H1 (cell line): ENCODE measurements at regions not wholly inside any gene's neighbourhood (a gene's known extent, or its start where the extent isn't known, plus 50 kb on each side); places are given as distances from the start of the nearest gene placed in this dataset.

Experiments used
- CTCF ChIA-PET: fragments of 300-600 bp; sonication (Branson Sonifier 250); formaldehyde crosslinking; loops from one replicate; lab custom pipeline; 2021; ENCODE audit not compliant: partially characterized antibody; lab: Charles Lee
- POLR2A ChIA-PET: fragments of 300-600 bp; sonication (Branson Sonifier 250); formaldehyde crosslinking; loops from one replicate; lab custom pipeline; 2021; ENCODE audit warnings: inconsistent platforms; ENCODE audit not compliant: partially characterized antibody; lab: Charles Lee
- DNase-seq, 2 experiments: peaks; one replicate each; pipeline versions ENCODE4 v3.0.0 to v3.0.0-alpha.2; 2010 to 2022; ENCODE audit warnings: low spot score in 2 of 2, low read depth in 1 of 2, mixed read lengths in 1 of 2
- FAIRE-seq: peaks from 2 replicates; lab custom pipeline; 2011; peaks lifted over from hg19 to GRCh38; lab: Jason Lieb, UNC
- H2AFZ ChIP-seq: 2 replicates; pipeline ENCODE4 v1.8.1; 2012; ENCODE audit warnings: low read length, inconsistent platforms
- H2AK5ac ChIP-seq: 2 replicates; pipeline ENCODE4 v1.6.1; 2013; ENCODE audit warnings: low read depth, low read length
- H2BK120ac ChIP-seq: replicated peaks from 2 replicates; pipeline ENCODE3; 2013; ENCODE audit warnings: low read depth, low read length, inconsistent platforms
- H2BK12ac ChIP-seq: 2 replicates; pipeline ENCODE4 v1.6.1; 2013; ENCODE audit warnings: low read depth, low read length
- H2BK15ac ChIP-seq: 2 replicates; pipeline ENCODE4 v1.6.1; 2013; ENCODE audit warnings: low read length
- H2BK20ac ChIP-seq: 2 replicates; pipeline ENCODE4 v1.6.1; 2013; ENCODE audit warnings: low read length
- H2BK5ac ChIP-seq: 2 replicates; pipeline ENCODE4 v1.6.1; 2013; ENCODE audit warnings: low read depth, low read length
- H3K14ac ChIP-seq: 2 replicates; pipeline ENCODE4 v1.6.1; 2013; ENCODE audit warnings: inconsistent platforms; ENCODE audit not compliant: insufficient read length
- H3K18ac ChIP-seq: 2 replicates; pipeline ENCODE4 v1.6.1; 2013; ENCODE audit warnings: low read length; ENCODE audit errors: extremely low read depth
- H3K23ac ChIP-seq: 2 replicates; pipeline ENCODE4 v1.6.1; 2013; ENCODE audit warnings: inconsistent platforms; ENCODE audit not compliant: insufficient read length
- H3K23me2 ChIP-seq: 2 replicates; pipeline ENCODE4 v1.6.1; 2013; ENCODE audit warnings: low read depth, low read length
- H3K27ac ChIP-seq: 2 replicates; pipeline ENCODE4 v1.6.1; 2011; ENCODE audit warnings: low read depth, low read length, inconsistent platforms
- H3K27me3 ChIP-seq, 4 experiments: replicated peaks in 1 of 4; 1 replicate in 1 of 4; 2 replicates in 3 of 4; pipeline versions ENCODE4 v1.6.1 to v1.8.1; 2011 to 2013; ENCODE audit warnings: low read length in 3 of 4, mild to moderate bottlenecking in 3 of 4, inconsistent platforms in 2 of 4, mixed read lengths in 2 of 4, moderate library complexity in 1 of 4; ENCODE audit not compliant: control insufficient read depth in 3 of 4, insufficient read depth in 3 of 4; ENCODE audit errors: extremely low read depth in 1 of 4
- H3K36me3 ChIP-seq, 4 experiments: 2 replicates each; pipeline versions ENCODE4 v1.6.1 to v1.8.1; 2011 to 2013; ENCODE audit warnings: mild to moderate bottlenecking in 4 of 4, low read length in 3 of 4, moderate library complexity in 2 of 4, control low read depth in 1 of 4, inconsistent platforms in 1 of 4; ENCODE audit not compliant: insufficient read depth in 4 of 4, control insufficient read depth in 2 of 4
- H3K4ac ChIP-seq: replicated peaks from 2 replicates; pipeline ENCODE3; 2013; ENCODE audit warnings: low read length, low read depth, mixed read lengths, inconsistent platforms; ENCODE audit not compliant: insufficient read length
- H3K4me1 ChIP-seq, 4 experiments: replicated peaks in 1 of 4; 1 replicate in 1 of 4; 2 replicates in 3 of 4; pipeline versions ENCODE4 v1.6.1 to v1.8.1; 2011 to 2013; ENCODE audit warnings: low read length in 3 of 4, inconsistent platforms in 2 of 4, mixed read lengths in 1 of 4; ENCODE audit not compliant: insufficient read depth in 4 of 4, control insufficient read depth in 3 of 4
- H3K4me2 ChIP-seq, 2 experiments: 2 replicates each; pipeline versions ENCODE4 v1.6.1 to v1.8.1; 2011 to 2013; ENCODE audit warnings: low read depth in 2 of 2, low read length in 2 of 2, control low read depth in 1 of 2, inconsistent platforms in 1 of 2, mild to moderate bottlenecking in 1 of 2; ENCODE audit not compliant: insufficient read depth in 1 of 2
- H3K4me3 ChIP-seq, 4 experiments: fragments of 200-600, 300-600 bp in 1 of 4; sonication (generic), shearing (Covaris generic), sonication (Bioruptor Twin) in 1 of 4; 2 replicates each; pipeline versions ENCODE4 v1.5.1 to v1.8.1; 2011 to 2016; ENCODE audit warnings: low read length in 4 of 4, low read depth in 3 of 4, control low read depth in 2 of 4, inconsistent platforms in 2 of 4, mild to moderate bottlenecking in 2 of 4, mixed read lengths in 1 of 4, moderate library complexity in 1 of 4; ENCODE audit not compliant: insufficient read depth in 2 of 4; ENCODE audit errors: extremely low read depth in 1 of 4
- H3K56ac ChIP-seq: replicated peaks from 2 replicates; pipeline ENCODE3; 2013; ENCODE audit warnings: low read depth, mild to moderate bottlenecking, mixed read lengths, low read length, inconsistent platforms; ENCODE audit not compliant: insufficient read length
- H3K79me1 ChIP-seq: 2 replicates; pipeline ENCODE4 v1.6.1; 2013; ENCODE audit warnings: low read depth, low read length, control low read depth
- H3K79me2 ChIP-seq, 2 experiments: 2 replicates each; pipeline versions ENCODE4 v1.6.1 to v1.8.1; 2012 to 2013; ENCODE audit warnings: low read length in 2 of 2, mild to moderate bottlenecking in 2 of 2, inconsistent platforms in 1 of 2; ENCODE audit not compliant: insufficient read depth in 2 of 2, control insufficient read depth in 1 of 2
- H3K9ac ChIP-seq, 4 experiments: replicated peaks in 1 of 4; 1 replicate in 1 of 4; 2 replicates in 3 of 4; pipeline versions ENCODE4 v1.6.1 to v1.8.1; 2011 to 2013; ENCODE audit warnings: low read depth in 3 of 4, low read length in 3 of 4, control low read depth in 2 of 4, mild to moderate bottlenecking in 2 of 4, moderate library complexity in 2 of 4, inconsistent platforms in 1 of 4; ENCODE audit errors: extremely low read depth in 1 of 4
- H3K9me3 ChIP-seq, 2 experiments: 2 replicates each; pipeline versions ENCODE4 v1.6.1 to v1.8.1; 2012 to 2013; ENCODE audit warnings: mild to moderate bottlenecking in 2 of 2, moderate library complexity in 2 of 2, control low read depth in 1 of 2, inconsistent platforms in 1 of 2, low read depth in 1 of 2, low read length in 1 of 2, mixed read lengths in 1 of 2; ENCODE audit not compliant: insufficient read depth in 2 of 2
- H4K20me1 ChIP-seq, 2 experiments: replicated peaks in 1 of 2; 2 replicates each; pipeline versions ENCODE3 to v1.8.1; 2011 to 2013; ENCODE audit warnings: inconsistent platforms in 2 of 2, low read length in 2 of 2, mild to moderate bottlenecking in 1 of 2; ENCODE audit not compliant: insufficient read depth in 2 of 2, control insufficient read depth in 1 of 2
- H4K5ac ChIP-seq: 2 replicates; pipeline ENCODE4 v1.6.1; 2013; ENCODE audit warnings: low read length, low read depth, mixed read lengths, inconsistent platforms; ENCODE audit not compliant: insufficient read length
- H4K8ac ChIP-seq: 2 replicates; pipeline ENCODE4 v1.8.0; 2013; ENCODE audit warnings: mild to moderate bottlenecking, moderate library complexity, low read length, inconsistent platforms; ENCODE audit not compliant: insufficient read depth; ENCODE audit errors: extremely low read depth
- H4K91ac ChIP-seq: replicated peaks from 2 replicates; pipeline ENCODE3; 2013; ENCODE audit warnings: low read length, mixed read lengths, inconsistent platforms; ENCODE audit not compliant: insufficient read length
- POU5F1 ChIP-seq: IDR thresholded peaks from 2 replicates; pipeline ENCODE4 v1.6.1; 2011; ENCODE audit warnings: low read depth, mild to moderate bottlenecking, low read length, moderate library complexity
- RAD21 ChIP-seq, 2 experiments: IDR thresholded peaks in 1 of 2; conservative IDR thresholded peaks in 1 of 2; 2 replicates each; pipeline ENCODE4 v1.6.1; 2011; ENCODE audit warnings: low read depth in 2 of 2, low read length in 2 of 2, improper control_type of control experiment in 1 of 2, inconsistent platforms in 1 of 2, mild to moderate bottlenecking in 1 of 2, moderate library complexity in 1 of 2
- RXRA ChIP-seq: IDR thresholded peaks from 2 replicates; pipeline ENCODE4 v1.6.1; 2011; ENCODE audit warnings: low read depth, mild to moderate bottlenecking, low read length, moderate library complexity; ENCODE audit not compliant: insufficient read depth
- SIN3A ChIP-seq, 2 experiments: IDR thresholded peaks in 1 of 2; conservative IDR thresholded peaks in 1 of 2; 2 replicates each; pipeline ENCODE4 v1.6.1; 2011 to 2012; ENCODE audit warnings: low read length in 2 of 2, improper control_type of control experiment in 1 of 2, low read depth in 1 of 2, mild to moderate bottlenecking in 1 of 2
- TAF1 ChIP-seq: IDR thresholded peaks from 2 replicates; pipeline ENCODE4 v1.6.1; 2011; ENCODE audit warnings: mild to moderate bottlenecking, low read depth, low read length
- ZNF274 ChIP-seq: IDR thresholded peaks from 2 replicates; pipeline ENCODE4 v1.7.0; 2012; ENCODE audit warnings: low read length, borderline replicate concordance; ENCODE audit errors: extremely low read depth
- WGBS, 2 experiments: shearing (Covaris generic) in 1 of 2; methylation state at CpG; one replicate each; pipeline versions ENCODE4 v1.1.6 to v1.1.7; 2013 to 2015; ENCODE audit warnings: low lambda C conversion rate in 2 of 2, mixed read lengths in 2 of 2, inconsistent platforms in 1 of 2, low coverage in 1 of 2, missing lambda C conversion rate in 1 of 2; ENCODE audit not compliant: insufficient replicate concordance in 2 of 2, insufficient coverage in 1 of 2, insufficient read length in 1 of 2; ENCODE audit errors: extremely low coverage in 1 of 2, missing lambda C conversion rate in 1 of 2; 5-methylcytosine and 5-hydroxymethylcytosine counted together

DNA sequence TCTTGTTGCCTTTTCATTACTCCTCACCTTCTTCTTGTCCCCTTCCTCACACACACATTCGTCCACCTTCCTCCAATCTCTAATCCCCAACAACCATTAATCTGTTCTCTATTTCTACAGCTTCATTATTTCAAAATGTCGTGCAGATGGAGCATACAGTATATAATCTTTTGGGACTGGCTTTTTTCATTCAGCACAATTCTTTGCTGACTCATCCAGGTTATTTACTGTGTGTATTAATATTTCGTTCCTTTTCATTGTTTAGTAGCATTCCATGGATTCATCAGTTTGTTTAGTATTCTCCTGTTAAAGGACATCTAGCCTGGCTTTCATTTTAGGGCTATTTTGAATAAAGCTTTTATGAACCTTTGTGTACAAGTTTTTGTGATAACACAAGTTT lies 159.3 kb downstream of the PTPN20 start:
- no peaks in the 10 kb centered on the region for H4K20me1 ChIP-seq
- H3K9me3 ChIP-seq, result no peaks in the 10 kb centered on the region
- no peaks in the 10 kb centered on the region for H3K23me2 ChIP-seq
- no peak overlapping the region for H3K14ac ChIP-seq
- WGBS, 2 experiments, result 85 to 100% methylated on average over 1 to 3 of the region's 3 CpGs
- H3K27me3 ChIP-seq, result no peaks in the 10 kb centered on the region
- no peak overlapping the region for H2AFZ ChIP-seq
- no peak overlapping the region for H3K9ac ChIP-seq
- H3K4me2 ChIP-seq, result no peak overlapping the region
- no peak overlapping the region for H4K8ac ChIP-seq
- no peak overlapping the region for H3K27ac ChIP-seq
- H3K4me1 ChIP-seq, result no peaks in the 10 kb centered on the region
- no peak overlapping the region for H3K4me3 ChIP-seq
- no peak overlapping the region for H2AK5ac ChIP-seq
- no peak overlapping the region for H3K23ac ChIP-seq
- no peak overlapping the region for H3K18ac ChIP-seq
- H3K36me3 ChIP-seq, result no peaks in the 10 kb centered on the region
- FAIRE-seq, result no peak
- no peaks in the 10 kb centered on the region for H3K79me2 ChIP-seq
- ChIA-PET POLR2A (no interaction called here), CTCF (interaction anchor here (1.0 kb wide), 1 partner anchor 119 kb away, joined by 3 read pairs; no protein-coding TSS in a partner anchor)
- no peak overlapping the region for H3K4ac ChIP-seq
- H2BK20ac ChIP-seq, result no peak overlapping the region
- H3K56ac ChIP-seq, result no peak overlapping the region
- H4K91ac ChIP-seq, result no peak overlapping the region
- no peaks in the 10 kb centered on the region for H3K79me1 ChIP-seq
- no peak overlapping the region for H2BK120ac ChIP-seq
- no peak overlapping the region for H2BK5ac ChIP-seq
- H2BK15ac ChIP-seq, result no peak overlapping the region
- H4K5ac ChIP-seq, result no peak overlapping the region
- no peak for DNase-seq
- H2BK12ac ChIP-seq, result no peak overlapping the region
- no peak for TF ChIP-seq RXRA
- no peak for TF ChIP-seq TAF1
- TF ChIP-seq POU5F1, result no peak
- no peak for TF ChIP-seq RAD21 (IDR thresholded peaks at IDR 0.05 in 1 of 2, conservative IDR thresholded peaks at IDR 0.05 in 1 of 2; ENCODE audit: low read depth in 2 of 2, low read length in 2 of 2)
- no peak for TF ChIP-seq SIN3A (conservative IDR thresholded peaks at IDR 0.05 in 1 of 2, IDR thresholded peaks at IDR 0.05 in 1 of 2; ENCODE audit: low read depth in 1 of 2, low read length in 2 of 2)
- no peak for TF ChIP-seq ZNF274
